ENCODE measurements at regions not wholly inside any gene's neighbourhood (a gene's known extent, or its start where the extent isn't known, plus 50 kb on each side); places are given as distances from the start of the nearest gene placed in this dataset.

- TF ChIP-seq CTCF (conservative IDR thresholded peaks at IDR 0.05) (no peak), ZFX (IDR thresholded peaks at IDR 0.05) (no peak)
Observed at GRCh38 chr5:58085800-58086199, 374.1 kb downstream of the PLK2 start.
